HL-60 (cell line): ENCODE measurements at regions not wholly inside any gene's neighbourhood (a gene's known extent, or its start where the extent isn't known, plus 50 kb on each side); places are given as distances from the start of the nearest gene placed in this dataset.

Source experiments
- DNase-seq, 2 experiments: peaks; one replicate each; pipeline ENCODE4 v3.0.0-alpha.2; 2010 to 2020; ENCODE audit warnings: low read depth in 1 of 2, low spot score in 1 of 2
- H3K27ac ChIP-seq: fragments of 250-450 bp; sonication (Bioruptor Pico); replicated peaks from 2 replicates; pipeline ENCODE4 v1.5.1; 2020; ENCODE audit warnings: mild to moderate bottlenecking, moderate library complexity
- H3K27me3 ChIP-seq: fragments of 250-450 bp; sonication (Bioruptor Pico); 2 replicates; pipeline ENCODE4 v1.5.1; 2021; ENCODE audit warnings: mild to moderate bottlenecking, moderate library complexity; ENCODE audit not compliant: insufficient read depth, poor library complexity, severe bottlenecking
- H3K4me3 ChIP-seq: replicated peaks from 2 replicates; pipeline ENCODE4 v1.5.1; 2011; ENCODE audit warnings: mild to moderate bottlenecking, control low read depth, low read length; ENCODE audit not compliant: insufficient read depth
- CTCF ChIP-seq: IDR thresholded peaks from one replicate; pipeline ENCODE4 v1.5.1; 2011; ENCODE audit warnings: low read length, control low read depth, inconsistent platforms; ENCODE audit not compliant: insufficient read depth
- GABPA ChIP-seq: IDR thresholded peaks from 2 replicates; pipeline ENCODE4 v1.6.1; 2012; ENCODE audit warnings: low read depth
- POLR2AphosphoS5 ChIP-seq: IDR thresholded peaks from 2 replicates; pipeline ENCODE4 v1.6.1; 2012; ENCODE audit warnings: low read depth
- SPI1 ChIP-seq: IDR thresholded peaks from 2 replicates; pipeline ENCODE4 v1.6.1; 2012; ENCODE audit warnings: low read depth, mild to moderate bottlenecking, borderline replicate concordance
- TF ChIP-seq, protein P1 (sequence below): IDR thresholded peaks from 2 replicates; pipeline ENCODE4 v1.6.1; 2012; ENCODE audit warnings: low read depth; ENCODE audit not compliant: insufficient replicate concordance

GRCh38 chr3:99355465-99355864, 282.9 kb upstream of the COL8A1 start:
- peak in 1 of 2 experiments; percentile 28 for DNase-seq
- TF ChIP-seq CTCF (no peak), SPI1 (peak; percentile 20; the same call in 1 of the 2 replicates)
- Histone ChIP-seq H3K4me3 (no peak overlapping the region), H3K27ac (no peak overlapping the region), H3K27me3 (no peaks in the 10 kb centered on the region)

- Histone ChIP-seq H3K27ac (no peak overlapping the region), H3K4me3 (no peak overlapping the region), H3K27me3 (no peaks in the 10 kb centered on the region)
- no peak for TF ChIP-seq SPI1
- TF ChIP-seq, protein P1, sequence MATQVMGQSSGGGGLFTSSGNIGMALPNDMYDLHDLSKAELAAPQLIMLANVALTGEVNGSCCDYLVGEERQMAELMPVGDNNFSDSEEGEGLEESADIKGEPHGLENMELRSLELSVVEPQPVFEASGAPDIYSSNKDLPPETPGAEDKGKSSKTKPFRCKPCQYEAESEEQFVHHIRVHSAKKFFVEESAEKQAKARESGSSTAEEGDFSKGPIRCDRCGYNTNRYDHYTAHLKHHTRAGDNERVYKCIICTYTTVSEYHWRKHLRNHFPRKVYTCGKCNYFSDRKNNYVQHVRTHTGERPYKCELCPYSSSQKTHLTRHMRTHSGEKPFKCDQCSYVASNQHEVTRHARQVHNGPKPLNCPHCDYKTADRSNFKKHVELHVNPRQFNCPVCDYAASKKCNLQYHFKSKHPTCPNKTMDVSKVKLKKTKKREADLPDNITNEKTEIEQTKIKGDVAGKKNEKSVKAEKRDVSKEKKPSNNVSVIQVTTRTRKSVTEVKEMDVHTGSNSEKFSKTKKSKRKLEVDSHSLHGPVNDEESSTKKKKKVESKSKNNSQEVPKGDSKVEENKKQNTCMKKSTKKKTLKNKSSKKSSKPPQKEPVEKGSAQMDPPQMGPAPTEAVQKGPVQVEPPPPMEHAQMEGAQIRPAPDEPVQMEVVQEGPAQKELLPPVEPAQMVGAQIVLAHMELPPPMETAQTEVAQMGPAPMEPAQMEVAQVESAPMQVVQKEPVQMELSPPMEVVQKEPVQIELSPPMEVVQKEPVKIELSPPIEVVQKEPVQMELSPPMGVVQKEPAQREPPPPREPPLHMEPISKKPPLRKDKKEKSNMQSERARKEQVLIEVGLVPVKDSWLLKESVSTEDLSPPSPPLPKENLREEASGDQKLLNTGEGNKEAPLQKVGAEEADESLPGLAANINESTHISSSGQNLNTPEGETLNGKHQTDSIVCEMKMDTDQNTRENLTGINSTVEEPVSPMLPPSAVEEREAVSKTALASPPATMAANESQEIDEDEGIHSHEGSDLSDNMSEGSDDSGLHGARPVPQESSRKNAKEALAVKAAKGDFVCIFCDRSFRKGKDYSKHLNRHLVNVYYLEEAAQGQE, result no peak
- TF ChIP-seq CTCF, result no peak
- TF ChIP-seq POLR2AphosphoS5, result no peak
- TF ChIP-seq GABPA, result no peak
- no peak for DNase-seq
Measured at GRCh38 chr3:99352811-99353210, 285.6 kb upstream of the COL8A1 start.

- Histone ChIP-seq H3K27me3 (no peaks in the 10 kb centered on the region), H3K4me3 (no peak overlapping the region), H3K27ac (no peak overlapping the region)
- no peak for DNase-seq
- TF ChIP-seq POLR2AphosphoS5, result no peak
- TF ChIP-seq SPI1, result no peak
- TF ChIP-seq GABPA, result no peak
- TF ChIP-seq, protein P1, result no peak
- TF ChIP-seq CTCF, result no peak
Measured at GRCh38 chr3:99351122-99351521, 287.3 kb upstream of the COL8A1 start.

GRCh38 chr3:99348451-99348850, 289.9 kb upstream of the COL8A1 start:
- TF ChIP-seq SPI1, result no peak
- TF ChIP-seq, protein P1, result no peak
- no peak for TF ChIP-seq POLR2AphosphoS5
- TF ChIP-seq CTCF, result no peak
- no peak for TF ChIP-seq GABPA
- no peak overlapping the region for H3K27ac ChIP-seq
- no peaks in the 10 kb centered on the region for H3K27me3 ChIP-seq
- no peak overlapping the region for H3K4me3 ChIP-seq
- DNase-seq, result no peak
